ENCODE measurements at regions not wholly inside any gene's neighbourhood (a gene's known extent, or its start where the extent isn't known, plus 50 kb on each side); places are given as distances from the start of the nearest gene placed in this dataset.

- DNase-seq: no peak
These were observed 571.6 kb upstream of the CCDC54 start for GRCh38 chr3:106805625-106806024.

GRCh38 chr3:106806964-106807363 lies 570.3 kb upstream of the CCDC54 start:
- no peak for DNase-seq

GRCh38 chr3:106809041-106809440 lies 568.2 kb upstream of the CCDC54 start:
- DNase-seq: no peak

GRCh38 chr3:106809623-106810299 lies 567.5 kb upstream of the CCDC54 start:
- DNase-seq: no peak

- DNase-seq: no peak
These were observed 566.9 kb upstream of the CCDC54 start for GRCh38 chr3:106810300-106810875.

- no peak for DNase-seq
These were observed 565.9 kb upstream of the CCDC54 start for GRCh38 chr3:106811376-106811775.

GRCh38 chr3:106813742-106814141 lies 563.5 kb upstream of the CCDC54 start:
- no peak for DNase-seq

- DNase-seq: no peak
These were observed 563.0 kb upstream of the CCDC54 start for GRCh38 chr3:106814231-106814630.

GRCh38 chr3:106816838-106817237 lies 560.4 kb upstream of the CCDC54 start:
- DNase-seq: no peak

- no peak for DNase-seq
These were observed 559.5 kb upstream of the CCDC54 start for GRCh38 chr3:106817706-106818105.

- no peak for DNase-seq
These were observed 557.8 kb upstream of the CCDC54 start for GRCh38 chr3:106819440-106819839.

GRCh38 chr3:106820726-106821362 lies 556.4 kb upstream of the CCDC54 start:
- no peak for DNase-seq

GRCh38 chr3:106821801-106822200 lies 555.4 kb upstream of the CCDC54 start:
- DNase-seq: no peak

- DNase-seq: no peak
These were observed 555.0 kb upstream of the CCDC54 start for GRCh38 chr3:106822204-106822603.

- no peak for DNase-seq
These were observed 553.5 kb upstream of the CCDC54 start for GRCh38 chr3:106823701-106824100.

- DNase-seq: no peak
These were observed 552.4 kb upstream of the CCDC54 start for GRCh38 chr3:106824856-106825255.

- no peak for DNase-seq
These were observed 551.2 kb upstream of the CCDC54 start for GRCh38 chr3:106825962-106826605.

- DNase-seq: no peak
These were observed 550.4 kb upstream of the CCDC54 start for GRCh38 chr3:106826791-106827311.

GRCh38 chr3:106827515-106828213 lies 549.6 kb upstream of the CCDC54 start:
- no peak for DNase-seq

GRCh38 chr3:106829206-106829605 lies 548.0 kb upstream of the CCDC54 start:
- no peak for DNase-seq

- DNase-seq: no peak
These were observed 546.9 kb upstream of the CCDC54 start for GRCh38 chr3:106830334-106830733.

- DNase-seq: no peak
These were observed 540.3 kb upstream of the CCDC54 start for GRCh38 chr3:106836906-106837305.

- DNase-seq: no peak
These were observed 539.6 kb upstream of the CCDC54 start for GRCh38 chr3:106837616-106838015.

Data from NCI-H187 (cell line).